Epithelial cell of esophagus (primary cell): ENCODE measurements at regions not wholly inside any gene's neighbourhood (a gene's known extent, or its start where the extent isn't known, plus 50 kb on each side); places are given as distances from the start of the nearest gene placed in this dataset.

Source experiments
- DNase-seq: peaks from one replicate; pipeline ENCODE4 v3.0.0; 2010; ENCODE audit warnings: low read depth
- H3K4me3 ChIP-seq: 2 replicates; pipeline ENCODE4 v1.5.1; 2011; ENCODE audit warnings: mild to moderate bottlenecking, low read length, control low read depth
- CTCF ChIP-seq: IDR thresholded peaks from 2 replicates; pipeline ENCODE4 v1.5.1; 2011; ENCODE audit warnings: low read depth, mild to moderate bottlenecking, low read length, control low read depth, inconsistent platforms; ENCODE audit not compliant: insufficient read depth; ENCODE audit errors: missing control alignments

- no peak for TF ChIP-seq CTCF
- no peak overlapping the region for H3K4me3 ChIP-seq
- DNase-seq: peak; percentile 27
Observed at GRCh38 chr3:145854499-145854898, 306.5 kb downstream of the PLOD2 start.

DNA sequence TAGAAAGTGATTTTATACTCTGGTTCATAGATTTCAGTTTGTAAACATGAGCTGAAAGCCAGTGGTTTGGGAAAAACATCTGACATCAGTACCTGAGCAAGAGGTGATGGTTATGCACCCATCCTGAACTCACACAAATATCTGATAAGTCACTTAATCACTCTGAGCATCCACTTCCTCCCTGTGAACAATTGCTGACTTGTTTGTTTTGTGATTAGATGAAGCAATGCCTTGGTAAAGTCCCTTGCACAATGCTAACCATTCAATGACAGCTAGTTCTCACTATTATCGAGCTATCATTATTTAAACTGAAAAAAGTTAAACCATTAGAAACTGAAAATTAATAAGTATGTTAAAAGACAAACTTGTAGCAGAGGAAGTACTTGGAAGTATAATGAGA is 303.0 kb downstream of the PLOD2 start:
- no peak overlapping the region for H3K4me3 ChIP-seq
- peak; percentile 65 for DNase-seq
- TF ChIP-seq CTCF: no peak

DNA sequence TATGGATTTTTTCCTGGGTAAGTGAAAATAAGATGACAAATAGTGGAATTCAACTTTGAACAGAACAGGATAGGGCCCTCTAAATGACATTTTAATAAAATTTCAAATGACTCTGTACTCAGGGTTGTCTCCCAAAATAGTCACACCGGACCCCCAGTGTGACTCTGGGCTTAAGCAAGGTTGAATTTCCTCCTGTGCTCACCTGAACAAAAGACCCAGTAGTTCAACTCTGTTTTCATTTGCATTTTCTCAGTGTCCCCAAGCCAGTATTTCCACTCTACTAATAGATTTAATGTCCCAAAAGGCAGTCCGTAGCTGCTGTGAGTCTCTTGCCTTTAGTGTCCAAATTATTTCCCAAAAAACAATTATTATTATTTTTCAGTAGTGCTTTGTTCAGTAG is 296.6 kb downstream of the PLOD2 start:
- H3K4me3 ChIP-seq: no peak overlapping the region
- DNase-seq: no peak
- TF ChIP-seq CTCF: no peak

GRCh38 chr3:145865399-145866018 is 295.5 kb downstream of the PLOD2 start:
- TF ChIP-seq CTCF: no peak
- no peak for DNase-seq
- H3K4me3 ChIP-seq: no peak overlapping the region

DNA sequence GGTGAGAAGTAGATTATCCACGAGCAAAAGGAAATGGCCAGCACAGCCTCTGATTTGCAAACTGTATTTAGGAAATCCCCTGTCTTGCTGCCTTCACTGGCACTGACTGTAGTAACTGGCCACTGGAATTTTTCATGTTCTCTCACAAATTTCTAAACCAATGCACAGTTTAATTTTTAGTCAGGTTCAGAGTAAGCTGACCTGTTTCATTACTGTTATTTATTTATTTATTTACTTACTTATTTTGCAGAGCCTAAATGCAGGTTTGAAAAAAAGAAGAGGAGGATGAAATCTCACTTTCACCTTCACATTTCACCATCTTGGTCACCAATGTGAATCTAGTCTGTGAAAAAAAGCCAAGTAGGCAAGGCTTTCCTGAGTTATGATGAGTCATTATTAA is 291.0 kb downstream of the PLOD2 start:
- no peak overlapping the region for H3K4me3 ChIP-seq
- DNase-seq: no peak
- TF ChIP-seq CTCF: no peak

DNA sequence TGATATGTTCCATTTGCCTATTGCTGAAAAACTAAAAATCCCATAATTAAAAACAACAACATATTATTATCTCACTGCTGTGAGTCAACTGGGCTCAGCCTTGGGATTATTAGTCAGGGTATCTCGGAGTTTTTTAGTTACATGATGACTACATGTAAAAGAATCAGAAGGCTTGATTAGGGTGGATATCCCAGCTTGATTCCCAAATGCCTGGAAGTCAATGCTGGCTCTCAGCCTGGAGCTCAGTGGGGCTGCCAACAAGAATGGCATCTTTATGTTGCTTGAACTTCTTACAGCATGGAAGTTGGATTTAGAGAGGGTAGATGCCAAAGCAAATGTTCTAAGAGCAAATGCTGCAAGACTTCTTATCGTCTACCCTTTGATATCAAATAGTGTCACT is 278.5 kb downstream of the PLOD2 start:
- H3K4me3 ChIP-seq: no peak overlapping the region
- TF ChIP-seq CTCF: no peak
- DNase-seq: peak; percentile 31

DNA sequence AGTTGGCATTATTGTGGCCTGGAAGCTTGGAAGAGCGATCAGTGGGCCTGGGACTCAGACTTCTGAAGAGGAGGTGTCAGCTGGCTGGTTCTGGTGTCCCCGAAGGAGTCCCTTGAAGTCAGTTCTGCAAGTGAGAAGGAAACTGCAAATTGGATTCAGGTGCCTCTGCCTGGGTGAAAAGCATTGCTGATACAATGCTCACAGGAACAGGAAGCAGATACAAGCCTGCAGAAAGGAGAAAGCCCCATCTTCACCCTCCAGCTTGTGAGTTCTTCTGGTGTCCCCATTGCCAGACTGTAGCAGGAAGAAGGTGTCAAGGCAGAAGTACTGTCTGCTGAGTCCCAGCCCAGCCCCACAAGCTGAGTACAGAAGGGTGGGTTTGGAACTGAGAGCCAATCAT is 271.3 kb downstream of the PLOD2 start:
- no peak for DNase-seq
- no peak overlapping the region for H3K4me3 ChIP-seq
- no peak for TF ChIP-seq CTCF
